Fibroblast of lung (primary cell): ENCODE measurements at regions not wholly inside any gene's neighbourhood (a gene's known extent, or its start where the extent isn't known, plus 50 kb on each side); places are given as distances from the start of the nearest gene placed in this dataset.

Experiments used
- CTCF ChIP-seq, 2 donors: IDR thresholded peaks in 1 of 2; conservative IDR thresholded peaks in 1 of 2; 1 replicate in 1 of 2; 2 replicates in 1 of 2; pipeline ENCODE4 v1.5.1; 2011 to 2012; ENCODE audit warnings: low read length in 2 of 2, control low read depth in 1 of 2, inconsistent platforms in 1 of 2, low read depth in 1 of 2, mild to moderate bottlenecking in 1 of 2
- EZH2 ChIP-seq: IDR thresholded peaks from 2 replicates; pipeline ENCODE4 v1.5.1; 2012; ENCODE audit warnings: low read length, control low read depth, mild to moderate bottlenecking; ENCODE audit errors: missing control alignments

- TF ChIP-seq CTCF (conservative IDR thresholded peaks at IDR 0.05 in 1 of 2, IDR thresholded peaks at IDR 0.05 in 1 of 2; ENCODE audit: low read depth in 1 of 2, low read length in 2 of 2) (no peak), EZH2 (no peak)
Measured at GRCh38 chr17:22217135-22217534, 524.8 kb downstream of the KCNJ18 start.
